Sigmoid colon (tissue), 4 donors: ENCODE measurements at regions not wholly inside any gene's neighbourhood (a gene's known extent, or its start where the extent isn't known, plus 50 kb on each side); places are given as distances from the start of the nearest gene placed in this dataset.

Source experiments
- EP300 ChIP-seq, 4 donors: sonication (generic); formaldehyde crosslinking; IDR thresholded peaks; one replicate each; pipeline ENCODE4 v1.6.1; 2017; ENCODE audit warnings: antibody characterized with exemption in 4 of 4
- POLR2A ChIP-seq, 2 donors: fragments of 450-650 bp; IDR thresholded peaks; one replicate each; pipeline ENCODE4 v1.6.1; 2016; ENCODE audit warnings: antibody characterized with exemption in 2 of 2, mild to moderate bottlenecking in 2 of 2, moderate library complexity in 2 of 2
- POLR2AphosphoS5 ChIP-seq, 4 donors: sonication (generic); formaldehyde crosslinking; IDR thresholded peaks; one replicate each; pipeline ENCODE4 v1.6.1; 2017; ENCODE audit warnings: antibody characterized with exemption in 4 of 4
- TF ChIP-seq, protein P1 (sequence below), 4 experiments: fragments of 450-650 bp in 3 of 4; fragments of 200-600 bp in 1 of 4; IDR thresholded peaks; one replicate each; pipeline ENCODE4 v1.5.1; 2016 to 2019; ENCODE audit warnings: antibody characterized with exemption in 4 of 4, mild to moderate bottlenecking in 3 of 4, moderate library complexity in 2 of 4

GRCh38 chr4:120399826-120400225, 333.2 kb upstream of the MAD2L1 start:
- TF ChIP-seq POLR2A (IDR thresholded peaks at IDR 0.05) (no peak), EP300 (IDR thresholded peaks at IDR 0.05) (no peak), POLR2AphosphoS5 (IDR thresholded peaks at IDR 0.05) (no peak)
- TF ChIP-seq, protein P1, sequence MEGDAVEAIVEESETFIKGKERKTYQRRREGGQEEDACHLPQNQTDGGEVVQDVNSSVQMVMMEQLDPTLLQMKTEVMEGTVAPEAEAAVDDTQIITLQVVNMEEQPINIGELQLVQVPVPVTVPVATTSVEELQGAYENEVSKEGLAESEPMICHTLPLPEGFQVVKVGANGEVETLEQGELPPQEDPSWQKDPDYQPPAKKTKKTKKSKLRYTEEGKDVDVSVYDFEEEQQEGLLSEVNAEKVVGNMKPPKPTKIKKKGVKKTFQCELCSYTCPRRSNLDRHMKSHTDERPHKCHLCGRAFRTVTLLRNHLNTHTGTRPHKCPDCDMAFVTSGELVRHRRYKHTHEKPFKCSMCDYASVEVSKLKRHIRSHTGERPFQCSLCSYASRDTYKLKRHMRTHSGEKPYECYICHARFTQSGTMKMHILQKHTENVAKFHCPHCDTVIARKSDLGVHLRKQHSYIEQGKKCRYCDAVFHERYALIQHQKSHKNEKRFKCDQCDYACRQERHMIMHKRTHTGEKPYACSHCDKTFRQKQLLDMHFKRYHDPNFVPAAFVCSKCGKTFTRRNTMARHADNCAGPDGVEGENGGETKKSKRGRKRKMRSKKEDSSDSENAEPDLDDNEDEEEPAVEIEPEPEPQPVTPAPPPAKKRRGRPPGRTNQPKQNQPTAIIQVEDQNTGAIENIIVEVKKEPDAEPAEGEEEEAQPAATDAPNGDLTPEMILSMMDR (IDR thresholded peaks at IDR 0.05), result no peak
